ENCODE measurements at regions not wholly inside any gene's neighbourhood (a gene's known extent, or its start where the extent isn't known, plus 50 kb on each side); places are given as distances from the start of the nearest gene placed in this dataset.

GRCh38 chr5:174837919-174838902 lies 113.8 kb downstream of the MSX2 start:
- Histone ChIP-seq H3K4me1 (ENCODE audit: insufficient read depth, low read length) (no peaks in the 10 kb centered on the region), H2AFZ (ENCODE audit: low read depth, low read length) (no peak overlapping the region), H3K4me3 (ENCODE audit: low read length) (no peak overlapping the region), H3K27me3 (ENCODE audit: insufficient read depth, low read length) (no peaks in the 10 kb centered on the region), H3K9me3 (ENCODE audit: low read length) (no peaks in the 10 kb centered on the region), H3K36me3 (ENCODE audit: insufficient read depth, low read length) (no peaks in the 10 kb centered on the region)

GRCh38 chr5:174834081-174834480 lies 109.7 kb downstream of the MSX2 start:
- Histone ChIP-seq H3K27me3 (ENCODE audit: insufficient read depth, low read length) (no peaks in the 10 kb centered on the region), H3K36me3 (ENCODE audit: insufficient read depth, low read length) (no peaks in the 10 kb centered on the region), H3K9me3 (ENCODE audit: low read length) (no peaks in the 10 kb centered on the region), H3K4me1 (ENCODE audit: insufficient read depth, low read length) (no peaks in the 10 kb centered on the region), H3K4me3 (ENCODE audit: low read length) (no peak overlapping the region), H2AFZ (ENCODE audit: low read depth, low read length) (no peak overlapping the region)

- Histone ChIP-seq H3K36me3 (ENCODE audit: insufficient read depth, low read length) (no peaks in the 10 kb centered on the region), H2AFZ (ENCODE audit: low read depth, low read length) (no peak overlapping the region), H3K4me1 (ENCODE audit: insufficient read depth, low read length) (no peaks in the 10 kb centered on the region), H3K27me3 (ENCODE audit: insufficient read depth, low read length) (no peaks in the 10 kb centered on the region), H3K4me3 (ENCODE audit: low read length) (no peak overlapping the region), H3K9me3 (ENCODE audit: low read length) (no peaks in the 10 kb centered on the region)
Measured at GRCh38 chr5:174832811-174833210, 108.4 kb downstream of the MSX2 start.

GRCh38 chr5:174832025-174832424 lies 107.6 kb downstream of the MSX2 start:
- H2AFZ ChIP-seq (ENCODE audit: low read depth, low read length), result no peak overlapping the region
- H3K4me3 ChIP-seq (ENCODE audit: low read length), result no peak overlapping the region
- no peaks in the 10 kb centered on the region for H3K4me1 ChIP-seq (ENCODE audit: insufficient read depth, low read length)
- H3K9me3 ChIP-seq (ENCODE audit: low read length), result no peaks in the 10 kb centered on the region
- H3K36me3 ChIP-seq (ENCODE audit: insufficient read depth, low read length), result no peaks in the 10 kb centered on the region
- no peaks in the 10 kb centered on the region for H3K27me3 ChIP-seq (ENCODE audit: insufficient read depth, low read length)

DNA sequence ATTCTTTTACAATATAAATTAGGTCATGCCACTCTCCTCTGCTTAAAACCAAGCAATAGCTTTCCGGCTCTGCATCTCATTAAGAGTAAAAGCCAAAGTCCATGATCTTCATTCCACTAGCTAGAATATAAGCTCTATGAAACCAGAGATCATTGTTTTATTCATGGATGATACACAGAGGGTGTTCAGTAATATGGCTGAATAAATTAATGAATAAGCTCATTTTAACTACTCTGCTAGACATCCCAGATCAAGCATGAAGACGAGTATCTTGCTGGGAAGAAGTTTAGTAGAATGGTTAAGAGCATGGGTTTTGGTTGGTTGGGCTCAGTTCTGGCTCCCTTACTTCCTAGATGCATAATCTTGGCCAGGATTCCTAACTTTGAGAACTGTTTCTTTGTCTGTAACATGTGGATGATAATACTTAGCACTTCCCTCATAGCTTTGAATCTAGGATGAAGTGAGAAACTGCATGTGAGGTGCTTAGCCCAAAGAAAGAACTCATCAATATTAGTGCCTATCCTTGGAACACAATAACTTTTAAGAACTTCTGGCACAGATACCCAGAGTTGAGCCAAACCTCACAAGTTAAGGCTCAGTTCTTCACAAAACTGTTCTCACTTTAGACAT lies 106.8 kb downstream of the MSX2 start:
- Histone ChIP-seq H2AFZ (ENCODE audit: low read depth, low read length) (no peak overlapping the region), H3K36me3 (ENCODE audit: insufficient read depth, low read length) (no peaks in the 10 kb centered on the region), H3K4me1 (ENCODE audit: insufficient read depth, low read length) (no peaks in the 10 kb centered on the region), H3K9me3 (ENCODE audit: low read length) (no peaks in the 10 kb centered on the region), H3K27me3 (ENCODE audit: insufficient read depth, low read length) (no peaks in the 10 kb centered on the region), H3K4me3 (ENCODE audit: low read length) (no peak overlapping the region)

DNA sequence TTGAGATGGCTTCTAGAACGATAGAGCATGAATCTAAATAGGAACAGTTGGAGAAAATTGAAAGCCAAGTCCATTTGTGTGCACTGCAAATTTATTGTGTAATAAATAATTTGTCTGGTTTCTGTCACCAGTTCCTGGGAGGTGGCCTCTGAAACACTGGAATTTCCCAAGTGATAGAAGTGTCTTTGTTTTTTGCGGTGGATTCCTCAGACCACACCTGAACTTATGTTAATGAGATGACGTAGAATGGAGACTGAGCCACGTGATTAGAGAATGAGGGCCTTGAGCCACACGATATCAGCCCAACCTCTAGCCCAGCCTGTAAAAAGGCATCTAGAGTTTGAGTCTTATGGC lies 105.1 kb downstream of the MSX2 start:
- H3K9me3 ChIP-seq (ENCODE audit: low read length), result no peaks in the 10 kb centered on the region
- no peak overlapping the region for H3K4me3 ChIP-seq (ENCODE audit: low read length)
- no peaks in the 10 kb centered on the region for H3K4me1 ChIP-seq (ENCODE audit: insufficient read depth, low read length)
- H3K27me3 ChIP-seq (ENCODE audit: insufficient read depth, low read length), result no peaks in the 10 kb centered on the region
- H3K36me3 ChIP-seq (ENCODE audit: insufficient read depth, low read length), result no peaks in the 10 kb centered on the region
- H2AFZ ChIP-seq (ENCODE audit: low read depth, low read length), result no peak overlapping the region

- H3K27me3 ChIP-seq (ENCODE audit: insufficient read depth, low read length), result no peaks in the 10 kb centered on the region
- no peak overlapping the region for H2AFZ ChIP-seq (ENCODE audit: low read depth, low read length)
- H3K36me3 ChIP-seq (ENCODE audit: insufficient read depth, low read length), result no peaks in the 10 kb centered on the region
- no peak overlapping the region for H3K4me3 ChIP-seq (ENCODE audit: low read length)
- H3K9me3 ChIP-seq (ENCODE audit: low read length), result no peaks in the 10 kb centered on the region
- H3K4me1 ChIP-seq (ENCODE audit: insufficient read depth, low read length), result no peaks in the 10 kb centered on the region
Measured at GRCh38 chr5:174828804-174829510, 104.6 kb downstream of the MSX2 start.

DNA sequence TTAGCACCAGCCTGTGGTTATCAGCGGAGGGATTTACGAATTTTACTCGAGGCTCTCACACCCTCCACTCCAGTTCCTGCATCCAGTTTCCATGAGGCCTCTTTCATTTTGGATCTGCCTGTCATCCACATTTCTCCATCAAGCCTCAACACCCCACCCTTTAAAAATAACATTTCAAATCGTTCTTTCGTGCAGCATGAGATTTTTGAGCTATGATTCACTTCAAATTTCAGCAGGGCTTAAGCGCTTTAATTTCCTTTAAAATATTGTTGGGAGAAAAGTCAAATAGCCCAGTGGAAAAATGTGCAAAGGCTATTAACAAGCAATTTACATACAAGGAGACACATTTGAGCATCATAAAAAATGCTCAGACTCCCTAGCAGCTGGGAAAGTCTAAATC lies 103.2 kb downstream of the MSX2 start:
- Histone ChIP-seq H3K27me3 (ENCODE audit: insufficient read depth, low read length) (no peaks in the 10 kb centered on the region), H3K4me1 (ENCODE audit: insufficient read depth, low read length) (no peaks in the 10 kb centered on the region), H3K36me3 (ENCODE audit: insufficient read depth, low read length) (no peaks in the 10 kb centered on the region), H3K9me3 (ENCODE audit: low read length) (no peaks in the 10 kb centered on the region), H3K4me3 (ENCODE audit: low read length) (no peak overlapping the region), H2AFZ (ENCODE audit: low read depth, low read length) (no peak overlapping the region)

DNA sequence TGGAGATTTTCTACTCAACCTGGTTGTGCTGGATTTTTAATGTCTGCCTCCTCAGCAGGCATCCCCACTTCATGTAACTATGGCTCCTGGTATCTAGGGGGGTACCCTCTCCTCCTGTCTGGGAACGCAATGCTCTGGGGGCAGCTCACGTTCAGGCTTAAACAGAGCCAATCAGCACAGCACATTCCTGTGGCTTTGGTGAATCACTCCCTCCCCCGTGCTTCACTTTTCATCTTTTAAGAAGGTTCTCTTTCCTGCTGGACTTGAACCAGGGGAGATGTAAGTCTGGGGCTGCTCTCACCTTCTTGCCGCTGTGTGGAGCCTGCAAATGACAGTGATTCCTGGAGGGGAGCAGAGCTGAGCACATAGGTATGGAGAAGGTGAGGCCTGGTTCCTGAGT lies 101.2 kb downstream of the MSX2 start:
- Histone ChIP-seq H3K27me3 (ENCODE audit: insufficient read depth, low read length) (no peaks in the 10 kb centered on the region), H3K9me3 (ENCODE audit: low read length) (no peaks in the 10 kb centered on the region), H3K36me3 (ENCODE audit: insufficient read depth, low read length) (no peaks in the 10 kb centered on the region), H3K4me1 (ENCODE audit: insufficient read depth, low read length) (no peaks in the 10 kb centered on the region), H3K4me3 (ENCODE audit: low read length) (no peak overlapping the region), H2AFZ (ENCODE audit: low read depth, low read length) (no peak overlapping the region)

GRCh38 chr5:174818430-174818829 lies 94.0 kb downstream of the MSX2 start:
- Histone ChIP-seq H3K4me1 (ENCODE audit: insufficient read depth, low read length) (no peaks in the 10 kb centered on the region), H3K4me3 (ENCODE audit: low read length) (no peak overlapping the region), H3K9me3 (ENCODE audit: low read length) (no peaks in the 10 kb centered on the region), H3K27me3 (ENCODE audit: insufficient read depth, low read length) (no peaks in the 10 kb centered on the region), H2AFZ (ENCODE audit: low read depth, low read length) (no peak overlapping the region), H3K36me3 (ENCODE audit: insufficient read depth, low read length) (no peaks in the 10 kb centered on the region)

GRCh38 chr5:174817610-174818009 lies 93.2 kb downstream of the MSX2 start:
- H3K4me1 ChIP-seq (ENCODE audit: insufficient read depth, low read length), result no peaks in the 10 kb centered on the region
- H3K27me3 ChIP-seq (ENCODE audit: insufficient read depth, low read length), result no peaks in the 10 kb centered on the region
- H3K9me3 ChIP-seq (ENCODE audit: low read length), result no peaks in the 10 kb centered on the region
- H3K36me3 ChIP-seq (ENCODE audit: insufficient read depth, low read length), result no peaks in the 10 kb centered on the region
- no peak overlapping the region for H2AFZ ChIP-seq (ENCODE audit: low read depth, low read length)
- H3K4me3 ChIP-seq (ENCODE audit: low read length), result no peak overlapping the region

- Histone ChIP-seq H3K36me3 (ENCODE audit: insufficient read depth, low read length) (no peaks in the 10 kb centered on the region), H3K9me3 (ENCODE audit: low read length) (no peaks in the 10 kb centered on the region), H3K4me3 (ENCODE audit: low read length) (no peak overlapping the region), H3K4me1 (ENCODE audit: insufficient read depth, low read length) (no peaks in the 10 kb centered on the region), H2AFZ (ENCODE audit: low read depth, low read length) (no peak overlapping the region), H3K27me3 (ENCODE audit: insufficient read depth, low read length) (no peaks in the 10 kb centered on the region)
Measured at GRCh38 chr5:174816858-174817257, 92.5 kb downstream of the MSX2 start.

- no peak overlapping the region for H2AFZ ChIP-seq (ENCODE audit: low read depth, low read length)
- no peak overlapping the region for H3K4me3 ChIP-seq (ENCODE audit: low read length)
- no peaks in the 10 kb centered on the region for H3K27me3 ChIP-seq (ENCODE audit: insufficient read depth, low read length)
- H3K4me1 ChIP-seq (ENCODE audit: insufficient read depth, low read length), result no peaks in the 10 kb centered on the region
- no peaks in the 10 kb centered on the region for H3K36me3 ChIP-seq (ENCODE audit: insufficient read depth, low read length)
- no peaks in the 10 kb centered on the region for H3K9me3 ChIP-seq (ENCODE audit: low read length)
Measured at GRCh38 chr5:174811438-174811837, 87.1 kb downstream of the MSX2 start.
